Transverse colon (tissue), 3 donors: ENCODE measurements at regions not wholly inside any gene's neighbourhood (a gene's known extent, or its start where the extent isn't known, plus 50 kb on each side); places are given as distances from the start of the nearest gene placed in this dataset.

ENCODE experiments used
- EP300 ChIP-seq: sonication (generic); formaldehyde crosslinking; IDR thresholded peaks from one replicate; pipeline ENCODE4 v1.6.1; 2017; ENCODE audit warnings: antibody characterized with exemption, low read depth
- POLR2A ChIP-seq: fragments of 450-650 bp; IDR thresholded peaks from one replicate; pipeline ENCODE4 v1.6.1; 2016; ENCODE audit warnings: antibody characterized with exemption, mild to moderate bottlenecking, moderate library complexity
- TF ChIP-seq, protein P1 (sequence below), 5 experiments: fragments of 200-600 bp in 3 of 5; fragments of 450-650 bp in 2 of 5; sonication (generic) in 3 of 5; IDR thresholded peaks; 1 replicate in 2 of 5; 2 replicates in 3 of 5; pipeline ENCODE4 v1.5.1; 2016 to 2017; ENCODE audit warnings: antibody characterized with exemption in 5 of 5, inconsistent platforms in 3 of 5, mild to moderate bottlenecking in 2 of 5, moderate library complexity in 1 of 5

DNA sequence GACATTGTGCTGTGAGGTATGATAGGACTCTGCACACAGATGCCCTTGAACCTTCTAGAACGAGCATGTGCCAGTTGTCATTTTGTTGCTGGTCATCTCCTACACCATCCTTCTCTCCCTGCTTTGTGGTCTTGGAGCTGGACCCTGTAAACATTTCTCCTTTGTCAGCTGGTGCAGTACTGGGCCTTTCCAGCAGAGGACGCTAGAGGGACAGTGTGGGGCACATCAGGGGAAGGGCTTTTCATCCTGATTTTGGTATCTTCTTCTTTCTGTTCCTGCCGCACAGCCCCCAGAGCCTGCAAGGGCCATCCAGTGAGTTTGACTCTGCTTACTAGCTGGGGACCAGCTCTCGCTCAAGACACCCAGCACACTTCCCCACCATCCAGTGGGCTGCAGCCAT, 484.6 kb downstream of the AACS start:
- TF ChIP-seq, protein P1, sequence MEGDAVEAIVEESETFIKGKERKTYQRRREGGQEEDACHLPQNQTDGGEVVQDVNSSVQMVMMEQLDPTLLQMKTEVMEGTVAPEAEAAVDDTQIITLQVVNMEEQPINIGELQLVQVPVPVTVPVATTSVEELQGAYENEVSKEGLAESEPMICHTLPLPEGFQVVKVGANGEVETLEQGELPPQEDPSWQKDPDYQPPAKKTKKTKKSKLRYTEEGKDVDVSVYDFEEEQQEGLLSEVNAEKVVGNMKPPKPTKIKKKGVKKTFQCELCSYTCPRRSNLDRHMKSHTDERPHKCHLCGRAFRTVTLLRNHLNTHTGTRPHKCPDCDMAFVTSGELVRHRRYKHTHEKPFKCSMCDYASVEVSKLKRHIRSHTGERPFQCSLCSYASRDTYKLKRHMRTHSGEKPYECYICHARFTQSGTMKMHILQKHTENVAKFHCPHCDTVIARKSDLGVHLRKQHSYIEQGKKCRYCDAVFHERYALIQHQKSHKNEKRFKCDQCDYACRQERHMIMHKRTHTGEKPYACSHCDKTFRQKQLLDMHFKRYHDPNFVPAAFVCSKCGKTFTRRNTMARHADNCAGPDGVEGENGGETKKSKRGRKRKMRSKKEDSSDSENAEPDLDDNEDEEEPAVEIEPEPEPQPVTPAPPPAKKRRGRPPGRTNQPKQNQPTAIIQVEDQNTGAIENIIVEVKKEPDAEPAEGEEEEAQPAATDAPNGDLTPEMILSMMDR (IDR thresholded peaks at IDR 0.05) = no peak
- no peak for TF ChIP-seq POLR2A
- TF ChIP-seq EP300 = no peak
